ENCODE measurements at regions not wholly inside any gene's neighbourhood (a gene's known extent, or its start where the extent isn't known, plus 50 kb on each side); places are given as distances from the start of the nearest gene placed in this dataset.

DNA sequence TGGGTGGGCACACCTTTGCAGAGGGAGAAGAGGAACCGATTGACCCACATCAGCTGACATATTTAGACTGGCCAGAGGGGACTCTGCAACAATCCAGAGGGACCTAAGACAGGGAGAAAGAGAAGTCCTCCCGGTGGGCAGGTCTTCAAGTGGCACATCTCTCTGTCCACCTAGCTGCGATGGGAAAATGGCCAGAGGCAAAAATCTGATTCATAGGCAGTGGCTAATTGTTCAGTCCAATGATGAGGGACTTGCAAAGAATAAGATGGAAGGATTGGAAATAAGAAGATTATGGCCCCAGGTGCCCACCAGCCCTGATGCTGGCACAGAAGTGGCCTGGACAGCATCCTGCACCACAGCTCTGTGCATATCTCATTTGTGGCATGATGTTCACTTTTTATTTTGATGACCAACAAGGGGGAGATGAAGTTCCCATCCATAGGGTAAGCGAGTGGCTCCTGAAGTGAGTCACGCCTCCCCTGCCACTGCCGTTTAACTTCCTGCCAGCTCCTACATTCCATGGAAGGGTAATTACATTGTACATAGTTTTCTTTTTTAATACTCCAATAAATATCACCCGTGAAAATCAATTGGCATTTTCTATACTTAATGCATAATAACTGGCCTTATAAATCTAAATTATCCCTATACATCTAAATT, 659.6 kb downstream of the MATN1 start:
- DNase-seq: no peak

DNA sequence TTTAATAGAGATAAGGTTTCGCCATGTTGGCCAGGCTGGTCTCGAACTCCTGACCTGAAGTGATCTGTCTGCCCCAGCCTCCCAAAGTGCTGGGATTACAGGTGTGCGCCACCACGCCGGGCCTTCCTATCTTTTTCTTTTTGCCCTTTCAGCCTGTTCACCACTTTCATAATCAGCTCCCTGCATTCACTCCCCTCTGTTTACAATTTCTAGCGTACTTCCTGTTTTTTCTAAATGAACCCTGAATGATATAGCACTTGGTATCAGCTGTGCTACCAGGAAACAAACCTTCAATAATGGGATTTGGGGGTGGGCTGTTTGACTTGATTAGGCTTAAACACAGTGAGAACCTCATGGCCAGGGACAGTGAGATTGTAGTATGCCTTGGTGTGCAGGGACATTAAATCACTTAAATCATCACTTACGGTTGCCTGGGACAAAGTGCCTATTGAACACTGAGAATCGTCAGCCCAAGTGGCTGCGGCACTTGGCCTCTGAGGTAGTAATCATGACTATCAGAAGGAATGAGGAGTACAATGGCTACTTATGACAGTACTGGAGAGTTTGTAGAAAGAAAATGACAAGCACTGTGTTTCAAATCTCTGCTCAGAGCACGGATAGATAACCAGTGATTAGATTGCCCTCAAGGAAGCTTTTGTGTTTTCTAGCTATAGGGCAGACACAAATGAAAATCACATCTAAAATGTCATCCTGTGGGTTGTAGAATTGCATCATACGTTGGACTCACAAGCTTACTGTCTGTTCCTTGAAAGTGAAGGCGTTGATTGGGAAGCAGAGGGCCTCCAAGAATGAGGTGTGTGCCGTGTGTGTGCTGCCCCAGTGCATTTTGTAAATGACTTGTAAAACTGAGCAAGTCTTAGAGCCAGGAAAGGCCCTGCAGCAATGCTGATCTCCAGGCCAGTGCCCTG, 661.8 kb downstream of the MATN1 start:
- DNase-seq: no peak

DNA sequence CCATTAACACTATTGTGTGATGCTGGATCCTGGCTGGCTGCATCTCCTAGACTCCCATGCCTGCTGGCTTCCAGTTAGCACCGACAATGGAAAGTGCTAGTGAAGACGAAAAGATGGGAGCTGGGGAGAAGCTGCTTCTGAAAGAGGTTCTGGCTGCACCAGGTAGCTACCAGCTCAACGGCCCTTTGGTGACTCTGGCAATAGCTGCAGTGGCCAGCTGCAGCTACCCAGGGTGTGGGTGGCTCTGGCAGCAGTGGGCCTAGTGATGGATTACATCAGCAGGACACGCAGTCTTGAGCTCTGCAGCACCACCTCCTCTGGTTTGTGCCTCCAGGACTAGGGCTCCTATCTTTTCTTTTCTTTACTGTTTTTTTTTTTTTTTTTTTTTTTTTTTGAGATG, 662.6 kb downstream of the MATN1 start:
- no peak for DNase-seq

DNA sequence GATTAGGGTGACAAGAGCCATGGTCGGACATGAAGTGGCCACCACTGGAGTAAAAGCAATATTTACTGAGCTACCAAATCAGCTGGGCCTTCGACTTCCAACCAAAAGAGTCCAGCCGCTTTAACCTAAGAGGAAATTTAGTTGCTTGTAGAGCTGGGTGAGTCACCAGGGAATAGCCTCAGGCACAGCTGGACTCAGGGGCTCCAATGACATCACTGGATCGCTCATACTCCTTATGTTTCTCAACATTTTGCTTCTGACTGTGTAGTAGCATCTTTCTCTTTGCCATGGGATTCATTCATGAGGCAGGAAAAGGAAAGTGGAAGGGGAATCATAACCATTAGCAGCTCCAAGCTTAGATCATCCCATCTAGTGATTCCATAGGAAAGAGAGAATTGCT, 664.4 kb downstream of the MATN1 start:
- DNase-seq: no peak

DNA sequence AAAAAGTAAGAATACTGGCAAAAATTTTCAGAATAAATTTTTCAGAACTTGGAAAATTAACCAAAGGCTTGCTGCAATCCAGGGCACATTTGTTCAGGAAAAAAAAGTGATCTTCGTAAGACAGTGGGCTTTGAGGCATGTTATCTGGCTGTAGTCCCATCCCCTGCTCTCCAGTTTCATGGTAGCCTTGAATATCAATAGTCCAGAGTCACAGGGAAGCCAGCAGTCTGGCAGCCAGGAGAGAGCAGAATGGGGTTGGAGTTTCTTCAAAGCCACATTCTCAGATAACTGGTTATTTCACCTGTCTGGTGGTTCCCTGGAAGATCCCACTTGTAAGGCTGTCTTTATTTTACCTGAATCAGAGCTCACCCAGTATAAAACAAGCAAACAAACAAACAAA, 669.3 kb downstream of the MATN1 start:
- DNase-seq: no peak

DNA sequence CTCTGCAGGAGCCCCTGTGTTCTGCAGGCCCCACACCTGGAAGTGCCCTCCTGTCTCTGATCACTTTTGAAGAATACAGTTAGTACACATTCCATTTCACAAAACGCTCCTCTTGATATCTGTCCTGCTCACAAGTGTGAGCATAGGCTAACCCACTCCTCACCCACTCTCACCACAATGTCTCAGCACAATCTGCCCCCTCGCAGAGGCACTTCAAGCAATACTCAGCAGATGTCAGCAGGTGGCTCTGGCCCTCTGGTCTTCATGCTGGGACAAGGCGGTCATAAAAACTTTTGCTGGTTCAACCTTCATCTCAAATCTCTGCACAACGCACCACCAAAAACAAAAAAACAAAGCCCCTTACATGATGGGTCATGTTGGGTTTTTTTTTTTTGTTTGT, 671.2 kb downstream of the MATN1 start:
- DNase-seq: no peak

GRCh38 chr1:30051777-30052176, 671.6 kb downstream of the MATN1 start:
- DNase-seq: no peak

GRCh38 chr1:30049748-30050296, 673.6 kb downstream of the MATN1 start:
- DNase-seq: no peak

DNA sequence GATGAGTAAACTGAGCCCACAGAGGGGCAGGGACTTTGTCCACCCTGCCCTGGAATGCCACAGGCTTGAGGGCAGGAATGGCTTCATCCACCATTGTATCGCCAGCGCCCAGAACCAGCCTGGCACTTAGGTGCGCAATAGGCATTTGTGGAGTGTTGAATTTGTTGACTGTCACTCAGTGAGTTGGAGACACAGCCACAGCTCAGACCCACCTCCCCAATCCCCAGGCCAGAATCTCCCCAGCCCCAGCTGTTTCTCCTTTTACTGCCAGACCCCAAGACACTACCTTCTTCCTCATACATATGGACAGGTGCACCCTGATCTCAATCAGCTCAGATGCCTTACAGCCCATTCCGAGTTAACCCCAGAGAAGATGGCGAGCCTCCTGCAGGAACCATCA, 674.5 kb downstream of the MATN1 start:
- DNase-seq: no peak

GRCh38 chr1:30047576-30047975, 675.8 kb downstream of the MATN1 start:
- DNase-seq: no peak

- no peak for DNase-seq
Observed at GRCh38 chr1:30046751-30047150, 676.6 kb downstream of the MATN1 start.

DNA sequence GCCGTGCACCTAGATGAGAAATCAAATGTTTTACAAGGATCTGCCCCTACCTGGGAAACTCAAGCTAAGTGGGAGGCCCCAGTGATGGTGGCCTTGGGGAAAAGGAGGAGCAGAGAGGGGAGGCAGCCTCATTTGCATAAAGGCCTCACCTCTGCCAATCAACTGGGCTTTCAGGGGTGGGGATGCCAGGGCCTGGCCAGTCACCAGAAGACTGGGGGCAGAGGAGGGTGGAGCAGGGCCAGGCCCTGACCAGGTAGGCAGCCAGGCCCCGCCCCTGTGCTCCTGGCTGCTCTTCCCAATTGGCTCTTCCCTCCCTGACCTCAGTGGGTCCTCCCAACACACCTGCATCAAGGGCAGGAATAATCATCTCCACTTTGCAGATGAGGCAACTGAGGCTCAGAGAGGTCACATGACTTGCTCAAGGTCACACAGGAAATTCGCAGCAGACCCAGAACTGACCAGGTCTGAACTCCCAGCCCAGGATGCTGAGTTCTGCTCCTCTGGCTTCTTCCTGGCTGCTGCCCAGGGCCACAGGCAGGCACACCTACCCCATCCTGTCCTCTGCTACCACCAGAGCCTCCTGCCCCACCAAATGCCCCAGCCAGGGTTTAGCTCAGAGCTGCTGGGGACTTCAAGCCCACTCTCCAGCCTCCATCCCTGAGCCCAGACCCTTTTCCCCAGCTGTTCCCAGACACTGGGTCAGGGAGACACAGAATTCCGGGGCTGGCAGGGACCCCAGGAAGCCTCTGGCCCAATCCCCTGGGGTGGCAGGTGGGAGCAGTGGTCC, 677.9 kb downstream of the MATN1 start:
- no peak for DNase-seq

GRCh38 chr1:30044656-30045144, 678.7 kb downstream of the MATN1 start:
- no peak for DNase-seq

GRCh38 chr1:30043731-30044408, 679.5 kb downstream of the MATN1 start:
- DNase-seq: no peak

- no peak for DNase-seq
Observed at GRCh38 chr1:30043256-30043655, 680.1 kb downstream of the MATN1 start.

DNA sequence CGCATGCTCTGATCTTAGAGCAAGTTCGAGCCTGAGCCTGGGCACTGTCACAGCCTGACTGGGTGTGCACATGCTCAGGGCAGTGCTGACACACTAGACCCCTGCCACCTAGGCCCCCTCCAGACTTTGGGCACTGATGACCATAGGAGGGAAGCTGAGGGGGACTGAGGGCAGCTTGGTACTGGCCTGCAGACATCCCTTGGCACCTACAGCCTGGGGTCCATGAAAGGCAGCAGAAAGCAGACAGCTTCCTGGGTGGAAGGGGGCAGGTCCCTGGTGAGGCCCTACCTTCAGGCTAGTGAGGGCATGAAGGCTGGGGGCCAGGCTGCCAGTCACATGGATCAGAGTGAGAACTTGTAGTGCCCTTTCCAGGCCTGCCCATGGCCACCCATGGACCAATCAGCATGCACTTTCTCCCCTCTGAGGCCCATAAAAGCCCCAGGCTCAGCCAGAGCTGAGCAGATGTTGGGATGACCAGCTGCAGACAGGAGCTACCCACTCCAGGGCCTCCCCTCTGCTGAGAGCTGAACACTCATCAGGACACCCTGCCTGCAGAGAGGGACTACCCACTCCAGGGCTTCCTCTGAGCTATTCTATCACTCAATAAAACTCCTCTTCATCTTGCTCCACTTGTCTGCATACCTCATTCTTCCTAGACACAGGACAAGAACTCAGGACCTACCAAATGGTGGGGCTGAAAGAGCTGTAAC, 680.8 kb downstream of the MATN1 start:
- no peak for DNase-seq

DNA sequence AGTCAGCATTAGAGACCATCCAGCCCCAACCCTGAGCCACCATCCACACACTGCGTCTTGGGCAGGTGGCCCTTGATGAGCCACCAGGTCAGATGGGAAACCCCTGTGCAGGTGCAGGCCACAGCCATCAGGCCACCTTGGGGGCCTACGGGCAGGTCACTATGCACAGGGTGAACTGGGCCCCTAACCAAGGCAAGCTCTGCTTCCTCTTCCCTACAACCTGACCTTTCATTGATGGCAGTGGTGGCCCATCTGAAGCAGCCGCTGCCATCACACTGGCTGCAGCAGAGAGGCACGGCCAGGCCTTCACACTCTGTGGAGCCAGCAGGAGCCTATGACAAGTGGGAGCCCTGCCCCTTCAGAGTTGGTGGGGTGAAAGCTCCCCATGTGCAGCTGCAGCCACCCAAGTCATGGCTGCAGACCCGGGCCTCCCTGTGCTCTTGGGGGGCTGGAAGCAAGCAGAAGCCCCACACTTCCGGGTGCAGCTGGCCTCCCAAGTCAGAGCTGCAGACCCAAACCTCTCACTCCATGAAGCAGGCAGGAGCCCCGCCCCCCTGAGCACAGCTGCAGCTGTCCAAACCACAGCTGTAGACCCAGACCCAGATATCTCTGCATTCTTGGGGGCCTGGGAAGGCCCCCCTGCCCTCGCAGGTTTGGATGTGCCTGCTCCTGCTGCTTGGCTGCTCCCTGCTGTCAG, 681.5 kb downstream of the MATN1 start:
- no peak for DNase-seq

DNA sequence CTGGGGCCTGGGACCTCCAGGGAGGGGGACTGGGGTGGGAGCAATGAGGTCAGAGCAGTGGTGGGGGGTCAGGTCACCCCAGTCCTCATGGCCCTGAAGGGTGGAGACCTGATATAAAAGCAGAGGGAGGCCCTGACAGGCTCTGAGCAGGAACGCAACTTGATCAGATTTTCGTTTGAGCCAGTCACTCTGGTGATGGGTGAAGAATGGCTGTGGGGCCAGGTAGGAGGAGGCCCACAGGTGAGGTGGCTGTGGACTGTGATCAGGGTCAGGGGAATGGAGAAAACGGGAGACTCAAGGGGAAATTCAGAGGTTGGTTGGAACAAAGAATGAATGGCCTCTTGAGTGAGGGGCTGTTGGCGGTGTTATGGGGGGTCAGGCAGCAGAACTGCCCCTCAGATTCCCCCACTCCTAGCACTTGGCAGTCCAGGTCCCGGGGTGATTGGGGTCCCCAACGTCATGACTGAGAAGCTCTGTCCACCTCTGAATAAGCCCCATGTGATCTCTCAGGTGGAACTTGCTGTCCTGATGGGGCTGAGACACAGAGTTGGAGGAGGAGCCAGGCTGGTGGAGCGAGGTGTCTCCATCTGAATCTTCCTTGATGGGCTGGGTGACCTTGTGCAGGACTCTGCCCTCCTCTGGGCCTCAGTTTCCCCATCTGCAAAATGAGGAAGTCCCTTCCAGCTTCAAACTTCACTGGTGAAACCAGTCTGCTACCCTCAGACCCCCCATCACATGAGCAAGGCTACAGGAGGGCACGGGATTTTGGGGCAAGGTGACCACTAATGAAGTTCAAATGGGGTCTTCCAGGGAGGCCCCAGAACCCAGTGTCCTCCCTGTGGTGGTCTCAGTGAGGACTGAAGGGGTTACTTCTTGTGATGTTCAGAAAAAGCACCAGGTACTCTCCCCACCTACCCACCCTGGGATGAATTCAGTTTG, 683.0 kb downstream of the MATN1 start:
- no peak for DNase-seq

DNA sequence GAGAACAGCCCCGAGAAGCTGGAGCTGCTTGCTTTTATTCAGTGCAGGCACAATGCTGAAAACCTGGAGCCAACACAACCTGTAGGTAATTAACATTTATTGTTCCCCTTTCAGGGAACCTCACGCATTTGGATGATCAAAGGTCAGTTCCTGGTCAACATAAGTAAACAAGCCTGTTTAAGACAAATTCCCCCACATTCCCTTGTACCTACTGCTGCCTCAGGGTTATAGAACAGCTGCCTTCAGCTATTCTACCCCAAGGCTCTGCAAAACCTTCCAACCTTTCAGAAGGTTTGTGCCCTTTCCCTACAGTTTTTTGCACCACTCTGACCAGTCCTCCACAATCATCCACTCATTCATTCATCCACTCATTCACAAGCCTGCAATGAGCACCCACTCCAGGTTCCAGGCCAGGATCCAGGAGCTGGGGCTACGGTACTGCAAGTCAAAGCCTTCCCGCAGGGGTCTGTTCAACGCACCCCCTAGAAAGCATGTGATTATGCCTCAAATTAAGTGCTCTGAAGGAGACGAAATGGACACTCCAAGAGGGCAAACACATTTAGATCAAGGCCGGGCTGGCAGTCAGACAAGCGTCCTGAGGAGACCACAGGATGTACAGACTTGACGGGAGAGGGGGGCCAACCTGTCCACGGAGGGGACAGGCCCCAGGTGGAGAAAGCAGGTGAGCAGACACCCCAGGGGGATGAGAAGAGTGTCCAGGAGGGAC, 683.9 kb downstream of the MATN1 start:
- DNase-seq: no peak
